Right renal pelvis (tissue), 4 donors: ENCODE measurements at regions not wholly inside any gene's neighbourhood (a gene's known extent, or its start where the extent isn't known, plus 50 kb on each side); places are given as distances from the start of the nearest gene placed in this dataset.
"Not testable (repeated sequence)": the region's sequence is repeated elsewhere in the genome, so short reads cannot be mapped to it uniquely, and the experiment has no call there.

Source experiments
- DNase-seq, 4 donors: peaks; one replicate each; pipeline ENCODE4 v3.0.0-alpha.2; 2013; ENCODE audit warnings: low read depth in 4 of 4, low spot score in 3 of 4, missing footprints in 1 of 4

DNA sequence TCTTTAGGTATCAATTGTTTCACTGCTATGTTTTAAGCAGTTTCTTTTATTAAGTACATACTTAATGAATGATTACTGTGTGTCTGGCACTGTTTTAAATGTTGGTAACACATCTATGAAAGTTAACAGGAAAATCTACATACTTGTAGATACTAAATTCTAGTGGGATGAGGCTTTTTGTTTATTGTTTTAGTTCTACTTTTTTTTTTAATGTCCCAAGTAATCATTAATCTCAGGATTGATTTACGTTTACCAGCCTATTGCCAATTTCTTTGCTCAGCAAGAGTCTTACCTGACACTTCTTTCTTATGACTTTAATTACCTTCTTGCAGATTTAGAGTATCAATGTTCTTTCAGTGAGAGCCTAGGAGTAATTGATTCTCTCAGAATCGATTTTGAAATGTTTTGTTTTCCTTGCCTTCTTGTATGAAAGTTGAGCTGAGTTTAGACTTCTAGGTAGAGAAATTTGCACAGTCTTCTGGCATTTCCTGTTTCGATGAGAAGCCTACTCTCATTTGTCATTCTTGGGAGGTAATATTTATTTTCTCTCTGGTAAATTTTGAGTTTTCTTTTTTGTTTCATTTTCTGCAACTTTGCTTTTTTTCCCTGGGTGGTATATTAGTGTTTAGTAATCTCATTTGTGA is 235.2 kb upstream of the ANKRD50 start:
- DNase-seq, result no peak

- no peak for DNase-seq
Measured at GRCh38 chr4:124946696-124947095, 234.2 kb upstream of the ANKRD50 start.

DNA sequence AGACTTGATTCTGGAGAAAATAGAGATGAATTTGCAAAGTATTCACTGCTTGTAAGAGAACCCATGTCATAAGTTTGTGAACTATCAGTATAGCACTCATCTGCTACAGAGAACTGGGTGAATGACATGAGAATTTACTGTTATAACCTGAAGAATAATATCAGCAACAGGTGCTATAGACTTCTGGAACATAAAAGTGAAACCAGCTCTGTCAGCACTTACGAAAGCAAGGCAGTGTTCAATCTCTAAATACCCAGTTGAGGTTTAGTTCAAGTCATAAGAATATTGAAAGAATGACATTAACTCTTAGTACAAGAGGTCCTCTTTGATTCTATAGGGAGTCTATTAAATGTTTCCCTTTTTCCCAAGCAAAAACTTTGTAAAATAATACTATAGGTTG is 232.9 kb upstream of the ANKRD50 start:
- DNase-seq, result no peak

DNA sequence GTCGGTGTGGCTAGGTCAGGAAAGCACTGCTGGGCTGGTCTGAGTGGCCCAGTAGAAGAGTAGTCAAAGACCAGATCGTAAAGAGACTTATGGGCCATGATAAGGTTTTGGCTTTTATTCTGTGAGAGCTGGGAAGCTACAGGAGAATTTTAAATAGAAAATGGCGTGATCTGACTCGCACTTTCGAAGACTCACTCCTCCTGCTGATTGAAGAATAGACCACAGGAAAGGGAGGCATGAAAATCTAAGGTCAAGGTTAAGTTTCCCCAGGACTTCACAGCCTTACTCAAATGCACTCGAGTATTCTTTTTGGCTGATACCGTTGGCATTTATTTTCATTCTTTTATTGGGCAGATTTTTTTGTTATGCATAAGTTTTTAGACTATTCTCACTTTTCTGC is 231.4 kb upstream of the ANKRD50 start:
- no peak for DNase-seq

- no peak for DNase-seq
Measured at GRCh38 chr4:124943145-124943889, 230.8 kb upstream of the ANKRD50 start.

DNA sequence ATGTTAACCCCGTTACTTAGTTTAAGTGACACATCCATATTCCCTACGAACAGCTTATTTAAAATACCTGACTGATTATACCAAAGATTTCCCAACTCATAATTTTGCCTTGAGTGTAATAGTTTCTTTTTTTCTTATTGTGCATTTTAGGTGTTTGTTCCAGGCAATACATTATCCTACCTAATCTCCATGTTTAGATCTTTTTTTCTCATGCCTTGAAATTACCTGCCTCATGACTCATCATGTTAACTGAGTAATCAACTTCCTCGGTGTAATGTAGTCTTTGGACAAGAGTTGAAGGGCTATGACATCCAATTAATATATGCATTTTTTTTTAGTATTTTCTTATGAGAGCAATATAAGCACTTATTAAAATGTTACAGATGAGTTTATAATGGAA is 228.7 kb upstream of the ANKRD50 start:
- no peak for DNase-seq

- no peak for DNase-seq
Measured at GRCh38 chr4:124940387-124940786, 227.9 kb upstream of the ANKRD50 start.

DNA sequence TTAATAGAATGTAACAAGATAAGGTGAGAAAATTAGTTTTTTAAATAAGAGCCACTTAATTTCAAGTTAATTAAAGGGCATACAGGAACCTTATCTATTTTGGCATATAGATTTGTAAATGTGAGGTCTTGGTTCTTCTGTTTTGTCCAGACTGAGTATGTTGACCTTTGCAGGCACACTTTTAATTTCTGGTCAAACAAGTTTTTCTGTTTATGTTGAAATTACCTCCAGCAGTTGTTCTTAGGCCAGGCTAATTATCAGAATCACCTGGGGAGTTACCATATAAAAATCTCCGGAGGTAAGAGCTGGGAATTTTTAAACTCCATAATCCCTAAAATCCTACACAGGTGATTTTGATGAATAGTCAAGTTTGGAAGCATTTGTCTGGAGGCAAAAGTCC is 227.4 kb upstream of the ANKRD50 start:
- no peak for DNase-seq

DNA sequence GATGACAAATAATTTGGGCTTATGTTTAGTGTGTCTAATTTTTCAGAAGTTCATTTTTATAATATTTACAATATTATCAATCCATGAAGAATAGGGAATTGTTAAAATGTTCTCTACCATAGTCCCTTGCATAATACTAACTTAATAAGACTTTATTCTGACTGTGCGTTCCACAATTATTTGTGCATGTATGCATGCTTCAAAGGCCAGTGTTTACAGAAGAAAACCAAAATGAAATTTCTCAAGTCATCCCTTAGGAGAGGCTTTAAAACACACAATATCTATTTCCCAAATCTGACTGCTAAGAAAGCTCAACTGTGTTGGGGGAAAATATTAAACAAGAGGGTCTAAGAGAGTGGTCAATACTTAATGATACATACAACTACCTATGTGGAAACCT is 226.3 kb upstream of the ANKRD50 start:
- DNase-seq, result no peak

GRCh38 chr4:124937993-124938392 is 225.5 kb upstream of the ANKRD50 start:
- DNase-seq, result no peak

DNA sequence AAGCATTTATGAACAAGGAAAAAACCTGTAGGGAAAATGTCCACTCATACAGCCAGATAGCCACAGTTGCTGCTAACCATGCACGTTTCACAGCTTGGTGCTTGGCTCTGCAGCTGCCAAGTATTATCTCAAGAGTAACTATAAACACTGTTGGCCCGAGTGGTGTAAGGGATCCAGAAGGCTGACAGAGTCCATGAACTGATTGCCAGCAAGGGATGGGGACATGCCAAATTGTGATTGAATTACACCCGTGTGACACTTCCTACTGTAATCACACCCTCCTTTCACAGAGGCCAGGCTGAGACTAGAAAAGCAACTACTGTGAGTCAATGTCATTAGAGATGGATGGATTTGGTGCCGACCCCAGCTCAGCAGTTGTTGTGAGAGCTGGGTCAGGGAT is 223.9 kb upstream of the ANKRD50 start:
- DNase-seq, result peak; percentile 26 to 30 (median 28)

- DNase-seq, result no peak
Measured at GRCh38 chr4:124934916-124935315, 222.4 kb upstream of the ANKRD50 start.

DNA sequence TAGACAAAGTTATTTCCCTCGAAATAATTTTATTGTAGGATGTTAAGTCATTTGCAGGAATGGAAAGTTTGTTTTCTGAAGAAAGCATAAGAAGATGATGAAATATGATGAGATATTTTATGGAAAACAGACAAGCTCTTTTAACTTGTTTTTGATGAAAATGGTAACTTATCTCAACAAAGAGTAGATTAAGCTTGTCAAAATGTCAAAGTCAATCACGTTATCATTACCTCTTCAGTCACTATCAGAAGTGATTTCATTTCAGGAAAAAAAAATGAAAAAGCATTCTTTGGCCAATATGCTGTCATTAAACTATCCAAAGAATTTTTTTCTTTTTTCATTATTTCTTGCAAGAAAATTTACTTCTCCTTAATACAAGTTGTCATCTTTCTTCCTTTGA is 221.0 kb upstream of the ANKRD50 start:
- DNase-seq, result no peak

DNA sequence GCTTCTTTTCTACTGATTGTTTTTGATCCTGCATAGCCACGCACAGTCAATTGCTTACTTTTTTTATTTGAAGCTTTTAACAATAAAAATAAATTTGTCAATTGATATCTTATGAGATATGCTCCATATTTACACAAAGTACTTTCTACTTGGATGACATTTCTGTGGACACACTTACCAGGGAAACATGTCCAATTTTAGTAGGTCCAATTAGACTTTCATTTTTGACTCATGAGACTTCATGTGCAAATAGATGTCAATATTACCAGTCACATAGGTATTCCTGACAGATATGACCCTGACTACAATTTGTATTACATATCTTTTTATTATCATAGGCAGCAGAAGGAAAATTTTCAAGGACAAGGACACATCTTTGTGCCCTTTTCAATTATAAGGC is 219.9 kb upstream of the ANKRD50 start:
- DNase-seq, result no peak

DNA sequence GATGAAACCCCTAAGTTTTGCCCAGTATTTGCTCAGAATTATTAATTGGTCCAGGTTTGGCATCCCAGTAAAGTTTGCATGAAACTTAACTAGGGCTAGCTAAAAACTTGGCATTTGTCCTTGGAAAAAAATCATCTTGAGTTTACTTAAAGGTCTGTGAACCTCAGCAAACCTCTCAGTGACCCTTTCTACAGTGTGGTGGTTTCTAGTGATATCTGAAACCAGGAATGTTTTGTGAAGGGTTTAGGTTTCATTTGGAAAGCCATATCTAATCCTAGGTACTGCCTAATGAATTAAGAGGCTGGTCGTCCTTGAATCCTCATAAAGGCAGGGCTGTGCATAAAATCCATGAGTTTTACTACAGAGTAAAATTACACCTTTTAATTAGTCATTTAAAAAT is 218.5 kb upstream of the ANKRD50 start:
- peak in 1 of 4 donors; percentile 35 for DNase-seq

DNA sequence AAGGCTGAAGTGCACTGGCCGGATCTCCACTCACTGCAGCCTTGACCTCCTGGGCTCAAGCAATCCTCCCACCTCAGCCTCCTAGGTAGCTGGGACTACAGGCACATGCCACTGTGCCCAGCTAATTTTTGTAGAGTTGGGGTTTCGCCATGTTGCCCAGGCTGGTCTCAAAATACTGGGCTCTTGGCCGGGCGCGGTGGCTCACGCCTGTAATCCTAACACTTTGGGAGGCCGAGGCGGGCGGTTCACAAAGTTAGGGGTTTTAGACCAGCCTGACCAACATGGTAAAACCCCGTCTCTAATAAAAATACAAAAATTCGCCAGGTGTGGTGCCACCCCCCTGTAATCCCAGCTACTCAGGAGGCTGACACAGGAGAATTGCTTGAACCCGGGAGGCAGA is 210.2 kb upstream of the ANKRD50 start:
- DNase-seq, result not testable (repeated sequence)

GRCh38 chr4:124918559-124919122 is 206.1 kb upstream of the ANKRD50 start:
- DNase-seq, result no peak

DNA sequence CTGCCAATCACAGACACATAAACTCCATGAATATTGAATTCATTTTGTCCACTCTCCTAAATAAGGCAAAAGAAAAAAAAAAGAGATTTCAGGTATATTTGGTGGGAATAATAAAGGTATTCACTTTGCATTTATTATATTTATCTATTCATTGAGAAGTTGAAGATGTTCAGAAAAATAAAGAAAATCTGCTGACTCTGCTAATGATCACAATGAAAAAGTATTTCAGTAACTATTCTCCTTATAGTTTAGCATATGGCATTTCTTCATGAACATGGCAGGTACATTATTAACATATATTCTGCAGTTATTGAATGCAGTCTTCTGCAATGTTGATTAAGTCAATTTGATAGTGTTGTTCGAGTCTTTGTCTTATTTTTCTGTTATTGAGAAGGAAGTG is 202.5 kb upstream of the ANKRD50 start:
- DNase-seq, result no peak

DNA sequence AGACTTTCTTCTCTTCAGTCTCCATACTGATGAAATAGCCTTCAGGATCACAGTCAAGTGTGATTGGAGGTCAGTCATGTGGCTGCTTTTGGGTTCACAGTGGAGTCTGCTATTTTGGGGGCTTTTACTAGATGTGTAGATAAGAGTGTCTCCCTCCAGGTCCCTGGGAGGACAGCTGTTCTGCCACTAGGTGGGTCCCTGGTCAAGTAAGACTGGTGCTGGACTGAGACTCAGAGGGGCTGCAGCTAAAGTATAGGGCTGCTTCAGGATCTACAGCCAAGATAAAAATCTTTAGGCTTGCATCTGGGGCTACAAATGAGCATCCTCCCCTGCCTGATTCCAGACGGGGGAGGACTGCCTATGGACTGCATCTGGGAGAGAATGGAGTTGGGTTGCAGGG is 200.7 kb upstream of the ANKRD50 start:
- no peak for DNase-seq

- DNase-seq, result no peak
Measured at GRCh38 chr4:124910327-124910726, 197.8 kb upstream of the ANKRD50 start.

DNA sequence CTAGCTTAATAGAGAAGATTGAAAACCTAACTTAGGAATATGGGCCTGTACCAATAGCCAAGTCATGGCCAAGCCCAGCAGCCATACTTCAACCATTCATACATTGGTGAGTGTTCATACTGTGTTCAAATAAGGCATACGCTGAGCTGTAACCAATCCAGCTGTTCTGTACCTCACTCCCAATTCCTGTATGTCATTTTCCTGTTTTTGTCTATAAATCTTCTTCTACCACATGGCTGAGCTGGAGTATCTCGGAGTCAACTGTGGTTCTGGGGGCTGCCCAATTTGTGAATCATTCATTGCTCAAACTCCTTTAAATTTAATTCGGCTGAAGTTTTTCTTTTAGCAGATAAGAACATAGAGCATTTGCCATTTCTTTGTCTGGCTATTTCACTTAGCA is 195.3 kb upstream of the ANKRD50 start:
- DNase-seq, result no peak

GRCh38 chr4:124905441-124905840 is 192.9 kb upstream of the ANKRD50 start:
- DNase-seq, result no peak
